LNCaP clone FGC (cell line): ENCODE measurements at regions not wholly inside any gene's neighbourhood (a gene's known extent, or its start where the extent isn't known, plus 50 kb on each side); places are given as distances from the start of the nearest gene placed in this dataset.
A peak's percentile ranks its signal among the peaks of the same experiment; 100 is the strongest.

Source experiments
- DNase-seq: peaks from one replicate; pipeline ENCODE4 v3.0.0-alpha.2; 2011; ENCODE audit warnings: low read depth
- H3K4me3 ChIP-seq: 2 replicates; pipeline ENCODE4 v1.5.1; 2011; ENCODE audit warnings: mild to moderate bottlenecking, low read depth, low read length, control low read depth
- TF ChIP-seq, protein P1 (sequence below): IDR thresholded peaks from 2 replicates; pipeline ENCODE4 v1.5.1; 2012; ENCODE audit warnings: mild to moderate bottlenecking; ENCODE audit not compliant: control insufficient read depth, insufficient read depth; ENCODE audit errors: extremely low read depth

DNA sequence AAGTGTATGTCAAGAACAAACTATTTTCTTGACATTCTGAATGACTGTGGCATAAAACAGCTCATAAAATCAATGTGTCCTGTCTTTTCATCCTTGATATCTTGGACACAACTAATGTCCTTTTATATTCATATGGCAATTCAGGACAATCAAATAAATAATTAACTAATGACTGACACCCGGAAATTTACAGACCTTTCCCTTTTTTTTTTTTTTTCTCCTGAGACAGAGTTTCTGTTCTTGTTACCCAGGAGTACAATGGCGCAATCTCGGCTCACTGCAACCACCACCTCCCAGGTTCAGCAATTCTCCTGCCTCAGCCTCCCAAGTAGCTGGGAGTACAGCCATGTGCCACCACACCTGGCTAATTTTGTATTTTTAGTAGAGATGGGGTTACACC, 107.1 kb upstream of the LGSN start:
- H3K4me3 ChIP-seq = no peak overlapping the region
- no peak for DNase-seq
- TF ChIP-seq, protein P1, sequence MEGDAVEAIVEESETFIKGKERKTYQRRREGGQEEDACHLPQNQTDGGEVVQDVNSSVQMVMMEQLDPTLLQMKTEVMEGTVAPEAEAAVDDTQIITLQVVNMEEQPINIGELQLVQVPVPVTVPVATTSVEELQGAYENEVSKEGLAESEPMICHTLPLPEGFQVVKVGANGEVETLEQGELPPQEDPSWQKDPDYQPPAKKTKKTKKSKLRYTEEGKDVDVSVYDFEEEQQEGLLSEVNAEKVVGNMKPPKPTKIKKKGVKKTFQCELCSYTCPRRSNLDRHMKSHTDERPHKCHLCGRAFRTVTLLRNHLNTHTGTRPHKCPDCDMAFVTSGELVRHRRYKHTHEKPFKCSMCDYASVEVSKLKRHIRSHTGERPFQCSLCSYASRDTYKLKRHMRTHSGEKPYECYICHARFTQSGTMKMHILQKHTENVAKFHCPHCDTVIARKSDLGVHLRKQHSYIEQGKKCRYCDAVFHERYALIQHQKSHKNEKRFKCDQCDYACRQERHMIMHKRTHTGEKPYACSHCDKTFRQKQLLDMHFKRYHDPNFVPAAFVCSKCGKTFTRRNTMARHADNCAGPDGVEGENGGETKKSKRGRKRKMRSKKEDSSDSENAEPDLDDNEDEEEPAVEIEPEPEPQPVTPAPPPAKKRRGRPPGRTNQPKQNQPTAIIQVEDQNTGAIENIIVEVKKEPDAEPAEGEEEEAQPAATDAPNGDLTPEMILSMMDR = no peak

- DNase-seq = peak; percentile 38
- H3K4me3 ChIP-seq = no peak overlapping the region
- TF ChIP-seq, protein P1 = no peak
Measured at GRCh38 chr6:63427951-63428350, 108.2 kb upstream of the LGSN start.

DNA sequence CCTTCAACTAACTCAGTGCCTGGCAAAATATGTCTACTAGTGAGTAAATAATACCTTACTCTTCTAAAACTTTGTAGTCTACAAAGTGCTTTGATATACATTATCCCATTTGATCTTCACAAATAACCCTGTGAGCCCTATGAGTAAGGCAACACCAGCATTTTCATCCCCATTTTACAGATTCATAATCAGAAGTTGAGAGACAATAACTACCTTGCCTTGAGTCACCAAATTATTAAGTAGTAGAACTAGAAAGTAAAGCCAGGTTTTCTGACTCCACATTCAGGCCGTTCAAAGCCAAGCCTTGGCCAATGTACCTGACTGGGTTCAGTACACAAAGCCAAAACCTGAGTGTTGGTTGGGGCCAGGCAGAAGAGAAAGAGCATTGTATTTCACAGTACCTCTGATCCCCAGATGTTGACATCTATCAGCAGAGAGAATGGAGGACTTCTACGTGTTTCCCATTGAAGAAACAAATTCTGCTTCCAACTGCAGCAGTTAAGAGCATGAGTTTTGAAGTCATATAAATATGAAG, 111.3 kb upstream of the LGSN start:
- no peak for DNase-seq
- TF ChIP-seq, protein P1 = no peak
- H3K4me3 ChIP-seq = no peak overlapping the region

DNA sequence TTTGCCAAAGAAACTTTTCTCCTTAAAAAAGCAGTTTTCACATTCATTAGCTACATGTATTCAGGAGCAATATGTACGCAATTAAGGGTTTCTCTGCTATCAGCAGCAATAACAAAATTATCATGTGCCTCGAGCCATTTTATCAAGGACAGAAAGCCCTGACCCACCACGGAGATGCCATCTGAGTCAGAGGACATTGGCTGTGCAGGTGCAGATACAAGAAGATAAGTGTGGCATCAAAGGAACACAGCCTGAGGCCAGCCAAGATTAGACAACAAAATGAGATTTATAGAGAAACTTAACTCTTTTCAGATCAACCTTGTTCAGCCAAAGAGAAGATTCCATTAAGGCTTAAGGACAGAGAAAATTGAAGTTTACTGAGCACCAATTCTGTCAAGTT, 115.2 kb upstream of the LGSN start:
- no peak for DNase-seq
- no peak overlapping the region for H3K4me3 ChIP-seq
- TF ChIP-seq, protein P1 = no peak

DNA sequence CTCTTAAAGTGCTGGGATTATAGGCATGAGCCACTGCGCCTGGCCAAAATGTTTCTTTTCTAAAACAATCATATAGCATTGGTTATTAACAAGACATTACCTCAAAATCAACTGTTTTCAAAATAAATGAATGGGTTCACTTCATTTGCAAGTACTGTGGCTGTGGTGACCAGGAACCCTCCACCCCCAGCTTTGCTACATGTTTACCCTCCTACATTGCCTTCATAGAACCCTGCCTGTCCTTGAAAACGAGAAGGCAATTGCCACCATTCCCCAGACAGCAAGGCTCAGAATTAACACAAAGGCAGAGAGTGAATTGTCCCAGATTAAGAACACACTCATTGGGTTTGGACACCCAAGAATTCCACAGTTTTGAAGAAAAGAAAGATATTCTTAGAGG, 116.6 kb upstream of the LGSN start:
- H3K4me3 ChIP-seq = no peak overlapping the region
- DNase-seq = no peak
- TF ChIP-seq, protein P1 = no peak

DNA sequence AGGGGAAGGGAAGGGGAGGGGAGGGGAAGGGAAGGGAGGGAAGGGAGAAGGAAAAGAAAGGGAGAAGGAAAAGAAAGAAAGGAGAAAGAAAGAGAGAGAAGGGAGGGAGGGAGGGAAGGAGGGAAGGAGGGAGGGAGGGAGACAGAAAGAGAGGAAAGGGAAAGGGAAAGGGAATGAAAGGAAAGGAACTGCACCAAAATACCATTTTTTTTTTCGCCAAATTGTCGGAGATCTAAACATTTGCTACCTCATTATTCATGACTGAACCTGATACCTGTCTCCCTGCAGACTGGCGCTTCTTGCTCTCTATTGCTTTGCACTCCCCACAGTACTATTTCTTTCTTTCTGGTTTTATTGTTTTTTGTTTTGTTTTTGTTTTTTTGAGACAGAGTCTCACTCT, 117.3 kb upstream of the LGSN start:
- no peak overlapping the region for H3K4me3 ChIP-seq
- TF ChIP-seq, protein P1 = no peak
- DNase-seq = no peak

DNA sequence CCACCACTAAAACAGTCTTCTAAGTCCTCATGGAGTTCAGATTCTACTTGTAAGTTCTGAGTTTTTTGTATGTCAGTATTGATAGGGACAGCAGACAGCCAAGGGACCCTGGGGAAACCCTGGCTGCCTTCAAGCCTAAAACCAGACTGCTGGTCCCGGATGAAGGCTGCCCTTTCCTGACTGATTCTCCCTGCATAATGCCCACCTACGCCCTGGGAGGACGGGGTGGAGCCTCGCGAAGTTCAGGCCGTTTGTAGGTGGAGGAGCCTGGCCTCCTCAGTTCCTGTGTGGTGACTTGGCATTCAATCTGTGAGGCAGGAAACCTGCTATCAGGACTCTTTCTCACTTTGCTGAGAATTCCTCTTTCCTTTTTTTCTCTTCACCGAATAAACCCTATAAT, 120.3 kb upstream of the LGSN start:
- H3K4me3 ChIP-seq = no peak overlapping the region
- DNase-seq = no peak
- TF ChIP-seq, protein P1 = no peak
